Uterus (tissue), 3 donors: ENCODE measurements at regions not wholly inside any gene's neighbourhood (a gene's known extent, or its start where the extent isn't known, plus 50 kb on each side); places are given as distances from the start of the nearest gene placed in this dataset.

Source experiments
- DNase-seq, 2 donors: peaks; one replicate each; pipeline ENCODE4 v3.0.0-alpha.2; 2019 to 2020
- H3K27ac ChIP-seq, 2 donors: fragments of 200-600 bp; sonication (generic); 1 replicate in 1 of 2; 2 replicates in 1 of 2; pipeline ENCODE4 v1.5.1; 2016 to 2018
- H3K27me3 ChIP-seq, 2 donors: fragments of 200-600 bp; sonication (generic); one replicate each; pipeline ENCODE4 v1.5.1; 2018 to 2019; ENCODE audit warnings: control low read depth in 1 of 2
- H3K36me3 ChIP-seq, 2 donors: fragments of 200-600 bp; sonication (generic); one replicate each; pipeline ENCODE4 v1.5.1; 2019; ENCODE audit warnings: control low read depth in 1 of 2
- H3K4me1 ChIP-seq, 2 donors: fragments of 200-600 bp; sonication (generic); one replicate each; pipeline ENCODE4 v1.5.1; 2018 to 2019; ENCODE audit warnings: control low read depth in 1 of 2
- H3K4me3 ChIP-seq, 2 donors: fragments of 200-600 bp; sonication (generic); 1 replicate in 1 of 2; 2 replicates in 1 of 2; pipeline ENCODE4 v1.5.1; 2018 to 2019; ENCODE audit warnings: mild to moderate bottlenecking in 1 of 2
- H3K9me3 ChIP-seq, 2 donors: fragments of 200-600 bp; sonication (generic); one replicate each; pipeline ENCODE4 v1.5.1; 2019; ENCODE audit warnings: control low read depth in 1 of 2
- POLR2A ChIP-seq, 2 donors: fragments of 450-650 bp; IDR thresholded peaks; one replicate each; pipeline ENCODE4 v1.6.1; 2016; ENCODE audit warnings: antibody characterized with exemption in 2 of 2, mild to moderate bottlenecking in 1 of 2, moderate library complexity in 1 of 2
- intact Hi-C: fragments of 100-400 bp; cut with DNase I; formaldehyde crosslinking; loops from one replicate; pipeline ENCODE4 v1.15.1; 2023; ENCODE audit warnings: low total_unique reads
- TF ChIP-seq, protein P1 (sequence below), 4 experiments: fragments of 200-600 bp in 2 of 4; fragments of 450-650 bp in 2 of 4; sonication (generic) in 2 of 4; IDR thresholded peaks; one replicate each; pipeline ENCODE4 v1.5.1; 2016 to 2019; ENCODE audit warnings: antibody characterized with exemption in 4 of 4, mild to moderate bottlenecking in 2 of 4, moderate library complexity in 1 of 4
- donor health status: DM: yes; HTN: yes; CAD: no.

DNA sequence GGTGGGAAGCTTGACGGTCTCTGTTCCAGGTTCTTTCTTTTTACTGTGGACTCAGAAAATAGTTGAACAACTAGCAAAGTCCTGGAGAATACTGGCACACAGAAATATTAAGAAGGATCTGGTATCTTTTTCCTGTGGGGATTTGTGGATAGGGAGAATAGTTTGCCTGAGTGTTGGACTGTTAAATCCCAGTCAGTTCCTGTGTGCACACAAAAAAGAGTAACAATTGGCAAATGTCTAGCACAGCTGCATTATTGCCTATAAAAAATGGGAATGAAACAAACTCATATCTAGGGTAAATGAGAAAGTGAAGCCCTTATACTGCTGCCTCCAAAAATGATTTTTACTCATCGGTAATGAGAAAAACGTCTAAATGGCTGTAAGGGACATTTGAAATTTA lies 828.2 kb downstream of the JRKL start:
- Histone ChIP-seq H3K9me3 (no peaks in the 10 kb centered on the region), H3K27me3 (no peaks in the 10 kb centered on the region), H3K4me1 (no peaks in the 10 kb centered on the region), H3K4me3 (no peak overlapping the region), H3K27ac (no peak overlapping the region), H3K36me3 (no peaks in the 10 kb centered on the region)
- TF ChIP-seq, protein P1, sequence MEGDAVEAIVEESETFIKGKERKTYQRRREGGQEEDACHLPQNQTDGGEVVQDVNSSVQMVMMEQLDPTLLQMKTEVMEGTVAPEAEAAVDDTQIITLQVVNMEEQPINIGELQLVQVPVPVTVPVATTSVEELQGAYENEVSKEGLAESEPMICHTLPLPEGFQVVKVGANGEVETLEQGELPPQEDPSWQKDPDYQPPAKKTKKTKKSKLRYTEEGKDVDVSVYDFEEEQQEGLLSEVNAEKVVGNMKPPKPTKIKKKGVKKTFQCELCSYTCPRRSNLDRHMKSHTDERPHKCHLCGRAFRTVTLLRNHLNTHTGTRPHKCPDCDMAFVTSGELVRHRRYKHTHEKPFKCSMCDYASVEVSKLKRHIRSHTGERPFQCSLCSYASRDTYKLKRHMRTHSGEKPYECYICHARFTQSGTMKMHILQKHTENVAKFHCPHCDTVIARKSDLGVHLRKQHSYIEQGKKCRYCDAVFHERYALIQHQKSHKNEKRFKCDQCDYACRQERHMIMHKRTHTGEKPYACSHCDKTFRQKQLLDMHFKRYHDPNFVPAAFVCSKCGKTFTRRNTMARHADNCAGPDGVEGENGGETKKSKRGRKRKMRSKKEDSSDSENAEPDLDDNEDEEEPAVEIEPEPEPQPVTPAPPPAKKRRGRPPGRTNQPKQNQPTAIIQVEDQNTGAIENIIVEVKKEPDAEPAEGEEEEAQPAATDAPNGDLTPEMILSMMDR (IDR thresholded peaks at IDR 0.05), result no peak
- no peak for TF ChIP-seq POLR2A (IDR thresholded peaks at IDR 0.05)
- DNase-seq, result no peak
- intact Hi-C loops, result no loop called here

- H3K4me3 ChIP-seq, result no peak overlapping the region
- no peak for TF ChIP-seq POLR2A (IDR thresholded peaks at IDR 0.05)
- no peaks in the 10 kb centered on the region for H3K4me1 ChIP-seq
- H3K27me3 ChIP-seq, result no peaks in the 10 kb centered on the region
- intact Hi-C loops, result no loop called here
- no peak overlapping the region for H3K27ac ChIP-seq
- no peak for DNase-seq
- no peaks in the 10 kb centered on the region for H3K36me3 ChIP-seq
- H3K9me3 ChIP-seq, result no peaks in the 10 kb centered on the region
Observed at GRCh38 chr11:97223647-97224046, 833.8 kb downstream of the JRKL start.

DNA sequence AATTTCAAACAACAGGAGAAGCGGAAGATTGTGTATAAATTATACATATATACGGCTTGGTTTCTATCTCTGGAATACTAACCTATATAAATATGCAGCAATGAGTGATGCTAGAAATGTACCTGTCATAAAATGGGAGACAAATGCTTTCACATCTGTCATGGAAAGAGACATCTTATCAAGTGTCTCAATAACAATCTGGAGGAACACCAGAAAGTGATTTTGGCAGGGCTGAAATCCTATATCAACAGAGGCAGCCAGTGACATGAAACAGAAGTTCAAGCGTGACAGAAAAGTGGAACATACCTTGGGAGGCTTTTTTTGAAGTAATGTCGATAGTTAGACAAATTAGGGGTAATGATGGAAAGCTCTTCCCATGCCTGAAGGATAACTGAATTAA lies 834.6 kb downstream of the JRKL start:
- TF ChIP-seq, protein P1 (IDR thresholded peaks at IDR 0.05), result no peak
- no peak for TF ChIP-seq POLR2A (IDR thresholded peaks at IDR 0.05)
- Histone ChIP-seq H3K4me1 (no peaks in the 10 kb centered on the region), H3K27ac (no peak overlapping the region), H3K27me3 (no peaks in the 10 kb centered on the region), H3K4me3 (no peak overlapping the region), H3K9me3 (no peaks in the 10 kb centered on the region), H3K36me3 (no peaks in the 10 kb centered on the region)
- intact Hi-C loops, result no loop called here
- no peak for DNase-seq

DNA sequence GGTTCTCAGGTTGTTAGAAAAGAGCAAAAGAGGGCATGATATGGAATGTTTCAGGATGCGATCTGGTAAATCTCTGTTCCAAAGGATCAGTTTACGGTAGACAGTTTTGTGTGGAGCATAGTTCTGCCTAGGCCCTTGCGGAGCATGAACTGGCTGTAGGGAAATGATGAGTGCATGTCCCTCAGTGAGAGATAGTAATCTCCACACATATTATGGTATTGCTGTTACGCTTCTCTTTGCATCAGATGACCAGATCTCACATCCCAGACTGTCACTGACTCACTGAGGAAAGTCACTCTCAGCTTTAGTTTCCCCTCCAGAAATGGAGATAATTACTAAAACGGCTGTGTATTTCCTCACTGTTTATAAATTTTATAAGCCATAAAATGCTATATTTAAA lies 836.0 kb downstream of the JRKL start:
- Histone ChIP-seq H3K4me3 (no peak overlapping the region), H3K4me1 (no peaks in the 10 kb centered on the region), H3K9me3 (no peaks in the 10 kb centered on the region), H3K27me3 (no peaks in the 10 kb centered on the region), H3K27ac (no peak overlapping the region), H3K36me3 (no peaks in the 10 kb centered on the region)
- DNase-seq, result no peak
- intact Hi-C loops, result no loop called here
- TF ChIP-seq, protein P1 (IDR thresholded peaks at IDR 0.05), result no peak
- no peak for TF ChIP-seq POLR2A (IDR thresholded peaks at IDR 0.05)

- intact Hi-C loops, result no loop called here
- no peaks in the 10 kb centered on the region for H3K36me3 ChIP-seq
- H3K27me3 ChIP-seq, result no peaks in the 10 kb centered on the region
- no peak overlapping the region for H3K4me3 ChIP-seq
- H3K9me3 ChIP-seq, result no peaks in the 10 kb centered on the region
- no peak overlapping the region for H3K27ac ChIP-seq
- H3K4me1 ChIP-seq, result no peaks in the 10 kb centered on the region
- no peak for DNase-seq
- no peak for TF ChIP-seq POLR2A (IDR thresholded peaks at IDR 0.05)
- TF ChIP-seq, protein P1 (IDR thresholded peaks at IDR 0.05), result no peak
Observed at GRCh38 chr11:97229936-97230335, 840.1 kb downstream of the JRKL start.

GRCh38 chr11:97231231-97231630 lies 841.4 kb downstream of the JRKL start:
- TF ChIP-seq POLR2A (IDR thresholded peaks at IDR 0.05), result no peak
- TF ChIP-seq, protein P1 (IDR thresholded peaks at IDR 0.05), result no peak
- no peak for DNase-seq
- H3K36me3 ChIP-seq, result no peaks in the 10 kb centered on the region
- H3K4me1 ChIP-seq, result no peaks in the 10 kb centered on the region
- H3K27me3 ChIP-seq, result no peaks in the 10 kb centered on the region
- H3K9me3 ChIP-seq, result no peaks in the 10 kb centered on the region
- H3K27ac ChIP-seq, result no peak overlapping the region
- intact Hi-C loops, result no loop called here
- no peak overlapping the region for H3K4me3 ChIP-seq
